Endothelial cell of umbilical vein (primary cell): ENCODE measurements at regions not wholly inside any gene's neighbourhood (a gene's known extent, or its start where the extent isn't known, plus 50 kb on each side); places are given as distances from the start of the nearest gene placed in this dataset.

ENCODE experiments used
- BruUV-seq: library from RNA; stranded (reverse); fragments of 400-500 nt; replicated peaks from 2 replicates; lab custom pipeline; 2021; lab: Mats Ljungman, UMichigan
- CTCF ChIA-PET: fragments of 300-600, 350-600 bp; sonication (Branson Sonifier 250); formaldehyde crosslinking; loops from one replicate; lab custom pipeline; 2021; ENCODE audit warnings: antibody characterized with exemption, inconsistent platforms; lab: Charles Lee
- POLR2A ChIA-PET: fragments of 300-600, 350-600 bp; sonication (Branson Sonifier 250); formaldehyde crosslinking; loops from one replicate; lab custom pipeline; 2021; ENCODE audit warnings: antibody characterized with exemption, inconsistent platforms; lab: Charles Lee
- DNase-seq: peaks from one replicate; pipeline ENCODE4 v3.0.0-alpha.2; 2011; ENCODE audit warnings: low read depth, low spot score
- FAIRE-seq: peaks from 2 replicates; lab custom pipeline; 2011; peaks lifted over from hg19 to GRCh38; lab: Jason Lieb, UNC
- H2AFZ ChIP-seq: 2 replicates; pipeline ENCODE4 v1.6.0; 2012; ENCODE audit warnings: low read depth, low read length, control low read depth, inconsistent platforms
- H3K27ac ChIP-seq: 2 replicates; pipeline ENCODE4 v1.5.1; 2011; ENCODE audit warnings: low read depth, mild to moderate bottlenecking, control low read depth, low read length, moderate library complexity; ENCODE audit not compliant: insufficient read depth
- H3K27me3 ChIP-seq, 2 experiments: 2 replicates each; pipeline versions ENCODE4 v1.6.0 to v1.6.1; 2011; ENCODE audit warnings: low read length in 2 of 2, mixed read lengths in 1 of 2; ENCODE audit not compliant: control insufficient read depth in 2 of 2, insufficient read depth in 2 of 2
- H3K36me3 ChIP-seq, 2 experiments: 2 replicates in 1 of 2; 3 replicates in 1 of 2; pipeline ENCODE4 v1.5.1; 2011; ENCODE audit warnings: low read length in 2 of 2, mild to moderate bottlenecking in 1 of 2, moderate library complexity in 1 of 2; ENCODE audit not compliant: control insufficient read depth in 2 of 2, insufficient read depth in 2 of 2; ENCODE audit errors: extremely low read depth in 1 of 2
- H3K4me1 ChIP-seq: 3 replicates; pipeline ENCODE4 v1.5.1; 2011; ENCODE audit warnings: mild to moderate bottlenecking, low read length; ENCODE audit not compliant: control insufficient read depth, insufficient read depth; ENCODE audit errors: extremely low read depth
- H3K4me2 ChIP-seq: 2 replicates; pipeline ENCODE4 v1.6.1; 2011; ENCODE audit warnings: low read length, control low read depth, mixed read lengths; ENCODE audit not compliant: insufficient read depth
- H3K4me3 ChIP-seq, 3 experiments: fragments of 200-600 bp in 1 of 3; sonication (generic), shearing (Covaris generic) in 1 of 3; replicated peaks in 1 of 3; 2 replicates each; pipeline ENCODE4 v1.5.1; 2011 to 2016; ENCODE audit warnings: control low read depth in 3 of 3, low read length in 3 of 3, mild to moderate bottlenecking in 2 of 3, inconsistent platforms in 1 of 3, low read depth in 1 of 3, moderate library complexity in 1 of 3; ENCODE audit not compliant: insufficient read depth in 1 of 3
- H3K79me2 ChIP-seq: 2 replicates; pipeline ENCODE4 v1.6.0; 2012; ENCODE audit warnings: low read length, inconsistent platforms; ENCODE audit not compliant: control insufficient read depth, insufficient read depth
- H3K9ac ChIP-seq: replicated peaks from 2 replicates; pipeline ENCODE3; 2011; ENCODE audit warnings: low read length, control low read depth; ENCODE audit not compliant: insufficient read depth; ENCODE audit errors: extremely low read depth
- H3K9me1 ChIP-seq: replicated peaks from 3 replicates; pipeline ENCODE4 v1.6.0; 2011; ENCODE audit warnings: mild to moderate bottlenecking, low read length; ENCODE audit not compliant: control insufficient read depth, insufficient read depth; ENCODE audit errors: extremely low read depth
- H3K9me3 ChIP-seq: replicated peaks from 2 replicates; pipeline ENCODE4 v1.5.1; 2012; ENCODE audit warnings: low read length, inconsistent platforms; ENCODE audit not compliant: control insufficient read depth, insufficient read depth
- H4K20me1 ChIP-seq: replicated peaks from 2 replicates; pipeline ENCODE3; 2011; ENCODE audit warnings: mild to moderate bottlenecking, low read length; ENCODE audit not compliant: control insufficient read depth, insufficient read depth; ENCODE audit errors: extremely low read depth
- CTCF ChIP-seq, 2 donors: IDR thresholded peaks; 1 replicate in 1 of 2; 2 replicates in 1 of 2; pipeline ENCODE4 v1.5.1; 2011; ENCODE audit warnings: low read length in 2 of 2, mild to moderate bottlenecking in 2 of 2, moderate library complexity in 2 of 2, control low read depth in 1 of 2, inconsistent platforms in 1 of 2, low read depth in 1 of 2; ENCODE audit not compliant: insufficient read depth in 1 of 2; ENCODE audit errors: extremely low read depth in 1 of 2
- EZH2 ChIP-seq: IDR thresholded peaks from 2 replicates; pipeline ENCODE4 v1.6.1; 2012; ENCODE audit warnings: borderline replicate concordance, low read depth, mild to moderate bottlenecking, moderate library complexity, low read length, inconsistent platforms; ENCODE audit not compliant: severe bottlenecking
- FOS ChIP-seq: IDR thresholded peaks from 2 replicates; pipeline ENCODE4 v1.6.1; 2011; ENCODE audit warnings: mild to moderate bottlenecking, low read length, moderate library complexity, borderline replicate concordance; ENCODE audit not compliant: insufficient read depth
- GATA2 ChIP-seq: IDR thresholded peaks from 2 replicates; pipeline ENCODE4 v1.7.0; 2011; ENCODE audit warnings: low read depth, mild to moderate bottlenecking, moderate library complexity, mixed read lengths, low read length; ENCODE audit not compliant: insufficient read length, insufficient read depth
- JUN ChIP-seq: IDR thresholded peaks from 2 replicates; pipeline ENCODE4 v1.6.1; 2011; ENCODE audit warnings: borderline replicate concordance, low read depth; ENCODE audit not compliant: insufficient read length, insufficient read depth
- MAX ChIP-seq: IDR thresholded peaks from 2 replicates; pipeline ENCODE4 v1.6.1; 2011; ENCODE audit not compliant: insufficient read depth, insufficient read length
- MYC ChIP-seq: IDR thresholded peaks from one replicate; pipeline ENCODE4 v1.6.1; 2011; ENCODE audit warnings: mild to moderate bottlenecking, low read depth, low read length
- POLR2A ChIP-seq: IDR thresholded peaks from 2 replicates; pipeline ENCODE4 v1.6.1; 2012; ENCODE audit warnings: low read depth, mild to moderate bottlenecking, control low read depth, low read length
- POLR2AphosphoS5 ChIP-seq: IDR thresholded peaks from 2 replicates; pipeline ENCODE4 v1.6.1; 2012; ENCODE audit warnings: low read depth, mild to moderate bottlenecking, control low read depth, low read length, moderate library complexity; ENCODE audit not compliant: insufficient read depth
- dilution Hi-C: fragments of 300-500 bp; cut with MboI; formaldehyde crosslinking; loops from one replicate; pipeline ENCODE4 v1.15.0; 2019; ENCODE audit warnings: low sequenced_read_pairs; ENCODE audit not compliant: extremely low pct_ligation_motif_present
- intact Hi-C: fragments of 100-400 bp; cut with micrococcal nuclease; formaldehyde crosslinking; loops from one replicate; pipeline ENCODE4 v1.10.0; 2022

- FAIRE-seq = no peak
- Histone ChIP-seq H3K9me1 (no peaks in the 10 kb centered on the region), H3K9ac (no peak overlapping the region)
These were observed 405.4 kb upstream of the CPEB2 start for GRCh38 chr4:14596904-14597303.

GRCh38 chr4:14602206-14602605, 400.1 kb upstream of the CPEB2 start:
- no peak for FAIRE-seq
- POLR2A ChIA-PET = no interaction called here
- H3K4me3 ChIP-seq = no peak overlapping the region
- no peaks in the 10 kb centered on the region for H3K4me1 ChIP-seq
- H2AFZ ChIP-seq = no peak overlapping the region
- no peaks in the 10 kb centered on the region for H3K9me1 ChIP-seq
- H3K9me3 ChIP-seq = no peaks in the 10 kb centered on the region
- CTCF ChIA-PET = no interaction called here
- H3K4me2 ChIP-seq = no peak overlapping the region
- intact Hi-C loops (no loop called here), dilution Hi-C loops (no loop called here)
- no peaks in the 10 kb centered on the region for H3K79me2 ChIP-seq
- no peak for DNase-seq
- TF ChIP-seq GATA2 (no peak), FOS (no peak), CTCF (IDR thresholded peaks at IDR 0.05; ENCODE audit: extremely low read depth in 1 of 2, insufficient read depth in 1 of 2, low read depth in 1 of 2, low read length in 2 of 2) (no peak), POLR2AphosphoS5 (no peak), MAX (no peak), MYC (no peak), JUN (no peak), EZH2 (no peak), POLR2A (no peak)
- no peaks in the 10 kb centered on the region for H3K27me3 ChIP-seq
- no TSS peak for BruUV-seq
- H4K20me1 ChIP-seq = no peaks in the 10 kb centered on the region
- no peak overlapping the region for H3K9ac ChIP-seq
- H3K27ac ChIP-seq = no peak overlapping the region
- H3K36me3 ChIP-seq = no peaks in the 10 kb centered on the region

More at GRCh38 chr4:14596904-14597303, 405.4 kb upstream of the CPEB2 start:
- Histone ChIP-seq H3K27me3 (no peaks in the 10 kb centered on the region), H3K4me1 (no peaks in the 10 kb centered on the region), H3K9me3 (no peaks in the 10 kb centered on the region), H4K20me1 (no peaks in the 10 kb centered on the region), H3K27ac (no peak overlapping the region), H3K36me3 (no peaks in the 10 kb centered on the region), H3K79me2 (no peaks in the 10 kb centered on the region), H3K4me3 (no peak overlapping the region), H3K4me2 (no peak overlapping the region), H2AFZ (no peak overlapping the region)
- TF ChIP-seq JUN (no peak), POLR2A (no peak), FOS (no peak), MYC (no peak), MAX (no peak)
- ChIA-PET CTCF (no interaction called here), POLR2A (no interaction called here)
- DNase-seq = no peak
- BruUV-seq = no TSS peak
- dilution Hi-C loops (no loop called here), intact Hi-C loops (no loop called here)
